HG02943 (cell line): ENCODE measurements at regions not wholly inside any gene's neighbourhood (a gene's known extent, or its start where the extent isn't known, plus 50 kb on each side); places are given as distances from the start of the nearest gene placed in this dataset.
"Not testable (repeated sequence)": the region's sequence is repeated elsewhere in the genome, so short reads cannot be mapped to it uniquely, and the experiment has no call there.

Experiments used
- ATAC-seq: cut with Tn5 transposase; IDR thresholded peaks from one replicate; pipeline ENCODE4 v1.9.1; 2021; ENCODE audit warnings: mild to moderate bottlenecking, low read depth, moderate library complexity; ENCODE audit not compliant: unreplicated experiment

DNA sequence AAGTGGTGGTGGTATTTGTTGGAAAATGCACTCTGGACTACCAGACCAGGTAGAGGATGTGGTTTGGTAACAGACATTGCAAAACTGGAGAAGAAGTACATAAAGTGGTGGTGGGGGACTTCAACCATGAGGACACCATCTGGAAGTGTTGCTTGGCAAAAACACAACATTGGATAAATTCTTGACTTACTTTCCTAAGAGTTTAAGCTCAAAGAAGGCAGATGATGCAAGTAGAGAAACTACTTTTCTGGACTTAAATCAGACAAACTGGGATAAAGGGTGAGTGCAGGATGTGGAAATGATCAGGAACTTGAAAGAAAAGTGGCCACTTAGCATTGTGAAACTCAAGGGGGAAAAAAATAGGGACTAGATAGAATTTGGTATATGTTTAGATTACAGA is 487.4 kb downstream of the ZEB2 start:
- no peak for ATAC-seq

DNA sequence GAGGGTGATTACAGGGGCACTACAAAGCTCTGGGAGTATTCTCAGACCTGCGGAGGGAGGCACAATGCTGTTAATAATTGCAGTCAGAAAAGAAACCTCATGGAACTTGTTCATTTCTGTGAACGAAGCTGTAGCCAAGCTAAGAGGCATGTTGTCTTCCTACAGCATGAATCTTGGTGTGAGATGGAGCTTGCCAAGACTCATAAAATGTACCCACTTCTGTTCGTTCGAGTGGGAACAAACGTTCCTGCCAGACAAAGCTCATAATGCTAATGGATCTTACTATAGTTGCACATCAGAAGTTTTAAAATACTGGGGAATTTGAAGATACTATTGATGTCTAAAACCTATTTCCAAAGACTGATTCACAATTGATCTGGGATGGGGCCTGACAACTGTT is 489.1 kb downstream of the ZEB2 start:
- ATAC-seq: no peak

DNA sequence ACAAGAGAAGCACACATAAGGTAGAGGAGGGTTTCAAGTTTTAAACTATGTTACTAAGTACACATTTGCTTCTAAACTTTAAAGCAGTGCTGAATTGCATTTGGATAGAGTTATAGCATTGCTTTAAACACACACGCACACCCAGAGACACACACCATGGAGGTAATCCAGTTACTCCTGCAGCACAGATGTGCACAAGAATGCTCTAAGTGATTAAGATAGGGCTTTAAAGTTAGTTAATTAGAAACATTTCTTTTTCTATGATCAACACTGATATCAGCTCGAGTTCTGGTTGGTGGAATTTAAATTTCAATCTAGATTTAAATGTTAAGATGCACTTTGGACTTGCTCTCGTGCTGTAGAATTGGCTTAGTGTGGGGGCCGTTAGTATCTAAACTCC is 492.3 kb downstream of the ZEB2 start:
- no peak for ATAC-seq

GRCh38 chr2:144026753-144027152 is 493.2 kb downstream of the ZEB2 start:
- ATAC-seq: no peak

DNA sequence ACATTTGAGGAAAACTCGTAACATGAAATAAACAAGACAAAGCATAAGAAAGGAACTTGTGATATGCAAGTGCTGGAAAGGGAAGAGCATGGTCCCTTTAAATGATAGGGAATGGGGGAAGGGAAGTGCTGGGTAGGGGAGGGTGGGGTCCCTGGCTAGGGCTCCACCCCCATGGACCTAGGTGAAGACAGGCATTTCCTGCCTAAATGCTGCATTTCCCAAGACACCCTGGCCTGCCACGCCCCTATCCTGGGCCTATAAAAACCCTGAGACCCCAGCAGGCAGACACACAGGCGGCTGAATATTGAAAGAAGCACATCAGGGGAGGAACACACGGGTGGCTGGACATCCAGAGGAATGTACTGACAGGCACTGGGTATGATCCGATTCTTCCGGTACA is 499.9 kb downstream of the ZEB2 start:
- ATAC-seq: no peak

DNA sequence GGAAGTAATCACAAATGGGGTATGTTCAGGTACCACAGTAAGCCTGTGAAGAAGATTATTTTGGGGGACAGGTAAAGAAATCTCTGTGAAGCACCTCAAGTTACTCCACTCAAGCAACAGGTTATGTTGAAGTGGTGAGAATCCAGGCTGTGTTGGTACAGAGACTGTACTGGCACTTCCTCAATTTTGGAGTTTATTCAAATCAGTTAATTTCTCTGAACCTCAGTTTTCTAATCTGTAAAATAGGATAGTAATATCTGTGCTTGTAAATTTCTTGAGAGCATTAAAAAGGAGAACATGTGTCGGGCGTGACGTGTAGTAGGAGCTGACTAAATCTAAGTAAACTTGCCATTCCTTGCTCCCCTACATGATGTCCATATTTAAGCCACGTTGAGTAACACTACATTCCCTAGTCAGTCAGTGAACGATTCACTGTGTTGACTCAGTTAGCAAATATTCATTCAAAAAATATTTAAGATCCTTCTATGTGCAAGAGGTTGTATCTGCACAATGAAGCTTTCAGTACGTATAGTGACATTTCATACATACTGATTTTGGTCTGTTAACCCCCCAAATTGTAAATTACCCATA is 504.2 kb downstream of the ZEB2 start:
- ATAC-seq: no peak

GRCh38 chr2:144015036-144015435 is 504.9 kb downstream of the ZEB2 start:
- no peak for ATAC-seq

GRCh38 chr2:144014103-144014502 is 505.8 kb downstream of the ZEB2 start:
- no peak for ATAC-seq

DNA sequence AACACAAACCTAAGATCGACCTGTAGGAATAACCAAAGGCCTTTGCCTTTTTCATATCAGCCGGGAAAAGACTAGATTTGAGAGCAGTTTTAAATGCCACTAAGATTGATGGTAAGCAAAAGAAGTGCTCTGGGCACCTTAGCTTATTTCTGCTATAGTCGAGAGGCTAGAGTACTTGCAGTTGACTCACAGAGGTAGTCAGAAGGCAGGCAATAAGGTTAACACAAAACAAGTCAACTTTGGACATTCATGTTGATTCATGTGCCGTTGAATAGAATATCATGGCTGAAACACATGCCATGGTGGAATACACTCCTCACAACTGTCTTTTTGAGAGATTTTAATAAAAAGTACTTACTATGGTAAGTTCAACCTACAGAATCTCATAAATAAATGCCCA is 507.6 kb downstream of the ZEB2 start:
- no peak for ATAC-seq

- ATAC-seq: no peak
These were observed 508.4 kb downstream of the ZEB2 start for GRCh38 chr2:144011553-144011952.

GRCh38 chr2:144011098-144011497 is 508.8 kb downstream of the ZEB2 start:
- no peak for ATAC-seq

GRCh38 chr2:144010096-144010836 is 509.7 kb downstream of the ZEB2 start:
- no peak for ATAC-seq

- ATAC-seq: no peak
These were observed 513.8 kb downstream of the ZEB2 start for GRCh38 chr2:144006139-144006538.

DNA sequence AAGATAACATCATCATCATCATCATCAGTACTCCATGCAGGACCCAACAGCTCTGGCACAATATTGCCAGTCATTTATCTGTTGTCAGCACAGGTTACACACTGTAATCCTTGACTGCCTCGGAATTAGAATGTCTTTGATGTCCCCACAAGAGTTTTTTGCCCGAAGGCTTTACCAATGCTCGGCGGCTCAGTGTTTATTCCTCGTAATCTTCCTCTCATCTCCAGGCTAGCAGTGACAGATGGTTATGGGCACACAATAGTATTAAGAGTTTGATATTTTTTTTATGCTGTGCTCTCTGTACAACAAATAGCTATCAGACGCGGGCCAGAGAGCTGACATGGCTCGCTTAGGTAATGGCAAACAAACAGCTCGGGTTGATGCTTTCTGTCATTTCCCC is 515.2 kb downstream of the ZEB2 start:
- no peak for ATAC-seq

DNA sequence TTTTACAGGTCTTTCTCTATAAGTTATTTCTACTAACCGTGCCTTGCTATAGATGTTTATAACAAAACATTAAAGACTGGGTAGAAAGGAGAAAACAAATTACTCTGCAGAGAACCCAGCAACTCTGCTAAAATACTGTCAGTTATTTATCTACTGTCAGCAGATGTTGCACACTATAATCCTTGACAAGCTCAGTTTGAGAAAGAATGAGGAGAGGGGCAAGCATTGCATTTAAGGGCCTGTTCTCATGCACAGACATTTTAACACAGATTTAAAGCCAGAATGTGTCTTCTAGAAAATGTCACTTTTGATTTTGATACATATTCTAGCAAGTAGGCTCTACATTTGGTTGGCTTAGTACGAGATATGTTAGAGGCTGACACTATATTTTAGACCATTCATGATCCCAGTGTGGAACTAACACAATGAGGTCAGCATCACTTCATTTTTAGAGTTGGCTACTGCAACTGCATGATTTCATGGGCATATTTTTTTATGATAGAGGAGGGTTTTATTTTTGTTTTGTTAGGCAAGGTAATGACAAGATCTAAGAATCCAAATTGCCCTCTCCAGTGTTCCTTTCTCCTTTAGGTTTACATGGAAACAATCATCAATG is 516.4 kb downstream of the ZEB2 start:
- ATAC-seq: no peak

- ATAC-seq: no peak
These were observed 522.9 kb downstream of the ZEB2 start for GRCh38 chr2:143996974-143997373.

GRCh38 chr2:143994961-143995360 is 525.0 kb downstream of the ZEB2 start:
- no peak for ATAC-seq

GRCh38 chr2:143991596-143991995 is 528.3 kb downstream of the ZEB2 start:
- not testable (repeated sequence) for ATAC-seq

DNA sequence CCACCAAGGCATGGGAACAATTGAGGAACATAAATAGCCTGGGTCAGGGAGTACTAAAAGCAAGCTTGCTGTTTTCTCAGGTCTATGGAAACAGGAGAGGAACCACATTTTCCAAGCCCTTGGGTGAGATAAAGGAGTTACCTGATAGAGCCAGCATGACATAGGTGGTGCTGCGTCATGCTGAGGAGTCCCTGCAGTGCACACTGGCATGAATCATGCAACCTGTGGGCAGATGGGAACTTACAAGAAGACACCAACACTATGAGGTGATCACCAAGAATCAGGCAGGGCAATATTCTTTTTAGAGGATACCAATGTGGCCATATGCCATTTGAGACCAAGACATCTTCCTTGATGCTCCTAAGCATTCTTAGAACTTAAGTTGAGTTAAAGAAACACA is 531.8 kb downstream of the ZEB2 start:
- no peak for ATAC-seq

DNA sequence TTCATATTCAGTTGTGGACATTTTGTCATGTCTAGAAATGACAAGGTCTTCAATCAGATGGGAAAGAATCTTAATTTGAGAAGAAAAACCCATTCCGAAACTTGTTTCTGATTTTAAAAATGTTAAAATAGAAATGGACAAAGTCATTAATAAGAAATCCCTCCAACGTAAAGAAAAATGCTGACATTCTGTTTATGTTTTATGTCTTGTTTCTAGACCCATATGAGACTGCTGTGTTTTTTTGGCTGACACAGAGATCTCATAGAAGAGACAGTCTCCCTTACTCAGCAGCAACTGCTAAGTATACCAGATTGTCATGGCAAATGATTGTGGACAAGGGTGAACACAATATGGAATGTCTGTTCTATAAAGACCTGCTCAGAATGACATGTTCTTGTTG is 538.5 kb downstream of the ZEB2 start:
- ATAC-seq: no peak

DNA sequence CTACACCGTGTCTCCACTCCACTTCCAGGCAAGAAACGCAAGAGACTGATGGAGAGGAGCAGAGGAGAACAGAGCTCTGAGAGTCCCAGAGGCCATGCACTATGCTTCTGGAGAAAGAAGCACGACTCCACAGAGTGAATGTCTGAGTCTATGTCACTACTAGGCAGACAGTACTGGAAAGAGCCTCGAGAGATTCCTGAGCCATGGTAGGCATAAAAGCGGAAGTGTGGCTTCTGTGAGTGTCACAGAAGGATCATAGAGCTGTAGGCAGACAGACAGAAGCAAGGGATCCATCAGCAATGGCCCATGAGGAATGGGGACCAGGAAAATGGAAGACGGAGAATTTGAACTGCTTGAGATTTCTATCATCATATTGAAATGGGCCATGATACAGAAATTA is 542.6 kb downstream of the ZEB2 start:
- no peak for ATAC-seq

DNA sequence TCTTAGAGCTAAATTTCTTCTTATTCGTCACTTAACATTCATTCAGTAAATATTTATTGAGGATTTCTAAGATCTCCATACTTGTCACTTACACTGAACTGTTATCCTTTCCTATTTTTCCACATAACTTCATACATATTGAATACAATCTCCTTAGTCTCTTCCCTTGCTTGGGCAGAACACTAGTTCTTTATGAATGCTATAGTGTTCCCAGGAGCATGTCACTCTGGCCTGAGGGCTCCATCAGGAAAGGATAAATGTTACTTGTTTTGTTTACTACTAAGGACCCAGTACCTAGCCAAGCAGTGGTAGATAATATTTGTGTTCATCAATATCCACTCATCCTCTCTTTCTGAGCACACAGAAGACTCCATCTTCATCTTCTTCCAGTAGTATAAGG is 544.7 kb downstream of the ZEB2 start:
- ATAC-seq: no peak
